Nucleus accumbens (tissue), 56 donors: ENCODE measurements at regions not wholly inside any gene's neighbourhood (a gene's known extent, or its start where the extent isn't known, plus 50 kb on each side); places are given as distances from the start of the nearest gene placed in this dataset.
"Not testable (repeated sequence)": the region's sequence is repeated elsewhere in the genome, so short reads cannot be mapped to it uniquely, and the experiment has no call there.

Experiments
- DNase-seq, 56 donors: peaks; one replicate each; lab custom pipeline; 2025; lab: John Stamatoyannopoulos, UW

- DNase-seq = no peak
Measured at GRCh38 chr1:19024532-19024931, 68.1 kb upstream of the IFFO2 start.

GRCh38 chr1:19023787-19024186 is 67.3 kb upstream of the IFFO2 start:
- no peak for DNase-seq

- no peak for DNase-seq
Measured at GRCh38 chr1:19021845-19022244, 65.4 kb upstream of the IFFO2 start.

- not testable (repeated sequence) for DNase-seq
Measured at GRCh38 chr1:19019288-19019687, 62.8 kb upstream of the IFFO2 start.

- DNase-seq = no peak
Measured at GRCh38 chr1:19015476-19015875, 59.0 kb upstream of the IFFO2 start.

DNA sequence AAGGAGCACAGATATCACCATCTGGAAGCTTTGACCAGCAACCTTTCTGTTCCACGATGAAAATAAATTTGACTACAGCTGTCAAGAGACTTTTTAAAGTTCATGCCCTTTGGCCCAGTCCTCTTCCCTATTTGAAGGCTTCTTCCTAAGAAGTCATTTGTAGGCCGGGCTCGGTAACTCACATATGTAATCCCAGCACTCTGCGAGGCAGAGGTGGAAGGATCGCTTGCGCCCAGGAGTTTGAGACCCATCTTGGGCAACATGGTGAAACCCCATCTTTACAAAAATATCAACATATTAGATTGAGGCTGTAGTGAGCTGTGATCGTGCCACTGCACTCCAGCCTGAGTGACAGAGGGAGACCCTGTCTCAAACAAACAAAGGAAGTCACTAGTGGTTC is 58.3 kb upstream of the IFFO2 start:
- DNase-seq = no peak

DNA sequence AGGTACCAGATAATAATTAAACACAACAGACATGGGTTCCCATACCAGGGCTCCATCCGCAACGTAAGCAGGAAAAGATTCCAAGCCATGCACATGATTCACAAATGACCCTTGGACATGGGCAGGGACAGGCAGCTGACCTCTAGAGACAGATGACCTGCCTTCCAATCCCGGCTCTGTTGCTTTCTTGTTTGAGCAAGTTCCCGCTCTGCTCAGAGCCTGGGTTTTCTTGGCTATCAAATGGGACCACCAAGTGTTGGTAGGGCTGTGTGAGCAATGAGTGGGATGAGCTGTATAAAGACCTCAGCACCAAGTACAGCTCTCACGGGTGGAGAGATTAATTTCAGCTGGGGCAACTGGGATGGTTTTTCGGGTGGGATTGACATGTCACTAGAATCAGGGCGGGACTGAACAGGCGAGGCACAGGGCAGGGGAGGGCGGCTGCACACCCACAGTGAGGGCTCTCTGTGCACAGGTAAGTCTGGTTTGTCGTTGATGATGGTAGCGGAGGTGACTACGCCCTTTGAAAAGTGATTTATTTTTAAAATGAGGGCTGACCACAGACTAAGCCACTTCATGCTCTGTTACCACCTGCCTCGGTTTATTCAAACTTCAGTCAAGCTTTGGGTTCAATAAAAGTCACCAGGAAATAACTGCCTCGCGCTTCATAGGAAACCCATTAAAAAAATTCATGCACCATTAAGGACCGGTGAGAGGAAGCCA is 57.5 kb upstream of the IFFO2 start:
- DNase-seq = no peak

- no peak for DNase-seq
Measured at GRCh38 chr1:19011845-19012231, 55.4 kb upstream of the IFFO2 start.

DNA sequence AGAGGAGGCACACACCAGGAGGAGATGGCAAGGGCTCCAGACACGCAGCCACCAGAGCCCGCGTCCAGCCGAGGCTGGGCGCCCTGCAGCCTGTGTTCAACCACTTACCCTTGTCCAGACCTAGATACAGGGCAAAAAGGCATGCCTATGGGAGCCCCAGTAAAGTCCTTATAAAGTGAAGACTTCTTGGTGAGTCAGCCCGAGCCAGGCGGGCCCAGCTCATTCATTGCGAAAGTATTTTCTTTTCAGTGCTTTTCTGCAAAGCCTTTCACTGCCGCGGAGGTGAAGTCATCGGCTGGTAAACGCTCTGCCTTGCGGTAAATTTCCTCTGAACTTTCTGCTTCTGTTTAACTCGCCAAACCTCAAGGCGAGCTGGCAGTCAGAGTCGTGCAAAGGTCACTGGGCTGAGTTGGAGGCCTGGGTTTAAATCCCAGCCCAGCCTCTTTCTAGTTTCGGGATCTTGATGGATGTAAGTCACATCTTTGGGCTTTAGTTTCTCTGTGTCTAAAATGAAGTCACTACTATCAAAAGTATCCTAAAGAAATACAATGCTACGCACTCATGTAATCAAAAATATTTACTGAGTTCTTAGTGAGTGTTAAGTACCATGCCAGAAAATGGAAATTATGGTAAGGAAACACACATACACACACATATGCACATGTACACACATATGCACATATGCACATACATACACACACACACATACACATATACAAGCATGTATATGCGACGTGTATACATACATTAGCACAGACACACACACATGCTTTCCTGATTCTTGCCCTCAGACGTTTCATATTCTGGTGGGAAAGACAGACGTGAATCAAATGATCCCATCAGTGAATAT is 54.7 kb upstream of the IFFO2 start:
- DNase-seq = peak in 17 of 56 donors; percentile 8 to 58 (median 26)

DNA sequence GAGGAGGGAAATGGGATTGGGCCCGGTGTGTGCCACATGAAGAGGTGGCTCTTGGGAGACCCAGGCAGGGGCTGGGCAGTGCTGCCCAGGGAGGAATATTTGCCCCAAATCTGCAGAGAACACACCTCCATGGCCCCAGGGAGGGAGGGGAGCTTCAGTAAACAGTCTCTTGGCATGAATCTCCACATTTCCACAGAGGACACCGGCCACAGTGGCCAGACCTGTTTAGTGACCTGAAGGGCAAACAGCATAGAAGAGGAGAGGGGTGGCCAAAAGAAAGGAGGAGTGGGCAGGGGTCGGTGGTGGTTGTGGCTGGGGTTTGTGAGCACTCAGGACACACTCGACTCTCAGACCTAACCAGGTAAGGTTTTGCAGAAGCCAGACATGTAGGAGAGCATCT is 54.0 kb upstream of the IFFO2 start:
- no peak for DNase-seq

DNA sequence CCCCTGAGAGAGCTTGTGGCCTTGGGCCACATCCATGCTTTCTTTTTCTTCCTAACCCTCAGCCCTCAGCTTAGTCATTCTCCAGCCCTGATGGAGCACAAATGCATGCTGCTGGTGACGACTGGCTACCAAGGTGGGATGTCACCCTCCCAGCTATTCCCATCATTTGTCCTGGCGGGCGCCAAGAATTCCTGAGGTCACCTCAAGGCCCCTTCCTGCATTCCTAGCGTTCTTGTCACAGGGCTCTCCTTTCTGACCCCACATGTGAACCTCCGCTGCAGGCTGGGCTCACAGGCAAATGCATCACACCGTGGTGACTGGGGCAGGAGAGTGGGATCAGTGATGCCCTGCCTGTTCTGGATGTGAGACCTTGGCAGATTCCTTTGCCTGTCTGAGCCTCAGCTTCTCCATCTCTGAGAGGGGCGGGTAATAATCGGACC is 53.4 kb upstream of the IFFO2 start:
- DNase-seq = no peak

DNA sequence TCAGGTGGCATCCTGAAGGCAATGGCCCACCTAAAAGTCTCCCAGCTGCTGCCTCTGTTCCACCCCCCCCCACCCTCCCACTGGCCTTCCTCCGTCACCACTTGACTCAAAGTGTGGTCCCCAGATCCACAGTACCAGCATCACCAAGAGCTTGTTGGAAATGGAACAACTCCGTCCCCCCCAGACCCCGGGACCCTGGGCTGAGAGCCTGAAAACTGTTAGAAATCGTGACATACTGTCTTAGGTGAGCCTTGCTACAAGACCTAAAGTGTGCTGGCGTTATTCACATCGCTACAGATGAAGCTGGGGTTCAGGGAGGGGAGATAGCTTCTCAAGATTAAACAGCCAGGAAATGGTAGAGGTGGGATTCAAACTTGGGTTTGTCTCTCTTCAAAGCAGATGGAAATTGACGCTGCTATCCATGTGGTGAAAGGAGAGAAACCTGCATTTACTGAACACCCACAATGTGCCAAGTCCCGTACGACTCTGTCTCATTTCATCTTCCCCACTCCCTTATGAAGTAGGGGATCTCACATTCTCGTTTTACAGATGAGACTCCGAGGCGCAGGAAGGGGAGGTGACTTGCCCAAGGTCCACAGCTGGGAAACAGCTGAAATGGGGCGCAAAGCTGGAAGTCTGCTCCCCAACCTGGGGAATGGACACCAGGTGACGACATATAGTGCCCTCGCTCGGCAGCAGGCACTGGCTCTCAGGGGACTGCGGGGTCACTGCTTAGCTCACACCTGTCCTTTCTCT is 52.8 kb upstream of the IFFO2 start:
- DNase-seq = no peak

DNA sequence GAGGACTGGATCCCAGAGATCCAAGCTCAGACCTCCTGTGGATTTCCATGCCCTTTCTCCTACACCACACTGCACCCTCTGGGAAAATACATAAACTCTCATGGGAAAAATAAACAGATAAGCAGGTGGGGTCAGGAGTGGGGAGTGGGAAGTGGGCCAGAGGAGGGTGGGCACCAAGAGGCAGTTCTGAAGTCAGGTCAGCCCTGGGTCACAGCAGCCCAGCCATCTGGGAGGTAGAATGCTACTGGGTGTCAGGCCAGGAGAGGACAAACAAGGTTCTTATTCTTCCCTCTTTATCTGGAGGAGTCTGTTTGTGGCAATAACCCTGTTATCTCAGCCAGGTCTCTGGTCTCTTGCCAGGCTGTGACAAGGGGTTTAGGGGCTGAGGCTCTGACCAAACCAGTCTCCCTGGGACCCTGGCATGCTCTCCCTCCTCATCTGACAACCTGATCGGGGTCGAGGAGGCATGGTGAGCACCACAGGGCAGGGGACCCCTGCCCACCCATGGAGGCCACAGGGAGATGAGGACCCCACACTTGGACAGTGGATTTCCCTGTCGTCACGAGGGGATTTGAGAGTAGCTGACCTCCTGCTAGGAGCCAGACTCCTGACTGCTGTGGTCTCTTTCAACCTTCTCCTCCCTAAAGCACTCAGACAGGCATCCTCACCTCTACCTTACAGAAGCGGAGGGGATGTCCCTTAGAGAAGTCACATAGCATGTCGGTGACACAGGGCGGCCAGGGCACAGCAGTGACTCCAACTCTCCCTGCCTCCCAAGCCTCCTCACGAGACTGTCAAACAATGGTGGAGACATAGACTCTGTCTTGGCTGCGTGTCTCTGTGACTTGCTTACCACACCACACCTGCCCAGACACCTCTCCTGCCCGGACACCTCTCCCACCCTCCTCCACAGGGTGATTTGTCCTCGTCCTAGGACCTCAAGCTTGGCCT is 51.3 kb upstream of the IFFO2 start:
- no peak for DNase-seq

DNA sequence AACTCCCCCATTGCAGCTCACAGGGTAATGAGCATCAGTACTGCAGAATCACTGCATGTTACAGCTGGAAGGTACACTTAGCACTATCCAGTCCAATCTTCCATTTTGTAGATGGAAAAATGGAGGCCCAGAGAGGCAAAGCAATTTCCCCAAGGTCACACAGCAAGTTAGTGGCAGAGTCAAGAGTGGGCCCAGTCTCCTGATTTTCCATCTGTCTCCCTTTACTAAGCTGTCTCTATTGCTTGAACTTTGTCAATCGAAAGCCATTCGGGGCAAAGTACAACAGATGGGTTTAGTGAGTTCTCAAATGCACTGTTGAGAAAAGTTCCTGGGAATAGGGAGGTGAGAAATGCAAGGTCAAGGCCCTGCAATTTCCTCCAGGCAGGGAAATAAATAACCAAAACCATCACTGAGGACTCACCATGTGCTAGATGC is 50.4 kb upstream of the IFFO2 start:
- DNase-seq = no peak
